Body of pancreas (tissue), 4 donors: ENCODE measurements at regions not wholly inside any gene's neighbourhood (a gene's known extent, or its start where the extent isn't known, plus 50 kb on each side); places are given as distances from the start of the nearest gene placed in this dataset.

ENCODE experiments used
- POLR2A ChIP-seq, 3 donors: fragments of 450-650 bp; IDR thresholded peaks; one replicate each; pipeline ENCODE4 v1.6.1; 2016; ENCODE audit warnings: antibody characterized with exemption in 3 of 3, mild to moderate bottlenecking in 2 of 3
- TF ChIP-seq, protein P1 (sequence below), 7 experiments: fragments of 450-650 bp in 4 of 7; fragments of 200-600 bp in 3 of 7; sonication (generic) in 3 of 7; IDR thresholded peaks; one replicate each; pipeline ENCODE4 v1.5.1; 2016 to 2019; ENCODE audit warnings: antibody characterized with exemption in 7 of 7

DNA sequence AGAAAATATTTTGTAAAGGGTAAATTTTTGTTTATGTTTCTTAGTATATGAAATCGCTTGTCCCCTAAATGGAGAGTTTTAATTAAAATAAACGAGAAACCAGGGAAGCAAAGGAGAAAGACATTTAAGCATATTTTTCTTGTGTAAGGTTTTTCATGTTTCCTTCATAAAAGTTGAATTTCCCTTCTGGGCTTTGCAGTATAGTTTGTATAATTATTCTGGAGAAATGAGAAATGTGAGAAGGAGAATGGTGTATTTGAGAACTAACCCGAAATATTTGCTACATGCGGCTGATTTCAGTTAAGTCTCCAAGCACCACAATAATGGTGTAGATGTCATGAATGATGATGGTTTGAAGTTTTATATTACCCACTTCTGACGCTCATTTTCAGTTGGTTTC lies 307.7 kb upstream of the SEL1L start:
- TF ChIP-seq, protein P1, sequence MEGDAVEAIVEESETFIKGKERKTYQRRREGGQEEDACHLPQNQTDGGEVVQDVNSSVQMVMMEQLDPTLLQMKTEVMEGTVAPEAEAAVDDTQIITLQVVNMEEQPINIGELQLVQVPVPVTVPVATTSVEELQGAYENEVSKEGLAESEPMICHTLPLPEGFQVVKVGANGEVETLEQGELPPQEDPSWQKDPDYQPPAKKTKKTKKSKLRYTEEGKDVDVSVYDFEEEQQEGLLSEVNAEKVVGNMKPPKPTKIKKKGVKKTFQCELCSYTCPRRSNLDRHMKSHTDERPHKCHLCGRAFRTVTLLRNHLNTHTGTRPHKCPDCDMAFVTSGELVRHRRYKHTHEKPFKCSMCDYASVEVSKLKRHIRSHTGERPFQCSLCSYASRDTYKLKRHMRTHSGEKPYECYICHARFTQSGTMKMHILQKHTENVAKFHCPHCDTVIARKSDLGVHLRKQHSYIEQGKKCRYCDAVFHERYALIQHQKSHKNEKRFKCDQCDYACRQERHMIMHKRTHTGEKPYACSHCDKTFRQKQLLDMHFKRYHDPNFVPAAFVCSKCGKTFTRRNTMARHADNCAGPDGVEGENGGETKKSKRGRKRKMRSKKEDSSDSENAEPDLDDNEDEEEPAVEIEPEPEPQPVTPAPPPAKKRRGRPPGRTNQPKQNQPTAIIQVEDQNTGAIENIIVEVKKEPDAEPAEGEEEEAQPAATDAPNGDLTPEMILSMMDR (IDR thresholded peaks at IDR 0.05), result no peak
- TF ChIP-seq POLR2A (IDR thresholded peaks at IDR 0.05), result no peak
